Smooth muscle cell (in vitro differentiated cells): ENCODE measurements at regions not wholly inside any gene's neighbourhood (a gene's known extent, or its start where the extent isn't known, plus 50 kb on each side); places are given as distances from the start of the nearest gene placed in this dataset.

Source experiments
- DNase-seq: peaks from one replicate; lab custom pipeline; 2025; ENCODE audit not compliant: unreplicated experiment; lab: John Stamatoyannopoulos, UW
- H2AFZ ChIP-seq: fragments of 200-600 bp; sonication (generic); 2 replicates; pipeline ENCODE4 v1.6.0; 2016; ENCODE audit warnings: antibody characterized with exemption, low read depth, mild to moderate bottlenecking
- H3F3A ChIP-seq: fragments of 200-600 bp; sonication (generic); 2 replicates; pipeline ENCODE4 v1.6.0; 2017; ENCODE audit warnings: antibody characterized with exemption, low read depth
- H3K27ac ChIP-seq: fragments of 200-600 bp; sonication (generic); 2 replicates; pipeline ENCODE4 v1.5.1; 2016; ENCODE audit warnings: low read depth, mild to moderate bottlenecking
- H3K27me3 ChIP-seq: fragments of 200-600 bp; sonication (generic); 2 replicates; pipeline ENCODE4 v1.6.1; 2016; ENCODE audit warnings: low read depth, mild to moderate bottlenecking
- H3K36me3 ChIP-seq: fragments of 200-600 bp; sonication (generic); 2 replicates; pipeline ENCODE4 v1.5.1; 2016; ENCODE audit warnings: low read depth
- H3K4me1 ChIP-seq: fragments of 200-600 bp; sonication (generic); 2 replicates; pipeline ENCODE4 v1.5.1; 2016; ENCODE audit warnings: low read depth
- H3K4me2 ChIP-seq: fragments of 200-600 bp; sonication (generic); 2 replicates; pipeline ENCODE4 v1.6.0; 2016; ENCODE audit warnings: mild to moderate bottlenecking
- H3K4me3 ChIP-seq: fragments of 200-600 bp; sonication (generic); 2 replicates; pipeline ENCODE4 v1.5.1; 2016; ENCODE audit warnings: mild to moderate bottlenecking
- H3K79me2 ChIP-seq: fragments of 200-600 bp; sonication (generic); 2 replicates; pipeline ENCODE4 v1.6.0; 2016; ENCODE audit warnings: low read depth, mild to moderate bottlenecking
- H3K9ac ChIP-seq: fragments of 200-600 bp; sonication (generic); 2 replicates; pipeline ENCODE4 v1.6.0; 2016; ENCODE audit warnings: low read depth
- H3K9me3 ChIP-seq: fragments of 200-600 bp; sonication (generic); replicated peaks from 2 replicates; pipeline ENCODE4 v1.5.1; 2016; ENCODE audit warnings: low read depth
- H4K20me1 ChIP-seq: fragments of 200-600 bp; sonication (generic); 2 replicates; pipeline ENCODE4 v1.6.0; 2016; ENCODE audit warnings: low read depth
- WGBS: methylation state at CpG from one replicate; pipeline ENCODE4 v1.1.7; 2016; ENCODE audit warnings: low lambda C conversion rate; 5-methylcytosine and 5-hydroxymethylcytosine counted together
- TF ChIP-seq, protein P1 (sequence below): fragments of 200-600 bp; sonication (generic); IDR thresholded peaks from 2 replicates; pipeline ENCODE4 v1.5.1; 2017; ENCODE audit warnings: borderline replicate concordance, mild to moderate bottlenecking, antibody characterized with exemption; ENCODE audit not compliant: insufficient read depth, poor library complexity, severe bottlenecking

- WGBS = 51% methylated on average over 6 of the region's 6 CpGs
- Histone ChIP-seq H3F3A (no peaks in the 10 kb centered on the region), H3K79me2 (no peaks in the 10 kb centered on the region), H3K4me3 (no peak overlapping the region), H3K36me3 (no peaks in the 10 kb centered on the region), H2AFZ (no peak overlapping the region), H3K9me3 (no peaks in the 10 kb centered on the region), H4K20me1 (no peaks in the 10 kb centered on the region), H3K27ac (no peak overlapping the region), H3K9ac (no peak overlapping the region), H3K4me2 (no peak overlapping the region), H3K27me3 (no peaks in the 10 kb centered on the region), H3K4me1 (no peaks in the 10 kb centered on the region)
- TF ChIP-seq, protein P1, sequence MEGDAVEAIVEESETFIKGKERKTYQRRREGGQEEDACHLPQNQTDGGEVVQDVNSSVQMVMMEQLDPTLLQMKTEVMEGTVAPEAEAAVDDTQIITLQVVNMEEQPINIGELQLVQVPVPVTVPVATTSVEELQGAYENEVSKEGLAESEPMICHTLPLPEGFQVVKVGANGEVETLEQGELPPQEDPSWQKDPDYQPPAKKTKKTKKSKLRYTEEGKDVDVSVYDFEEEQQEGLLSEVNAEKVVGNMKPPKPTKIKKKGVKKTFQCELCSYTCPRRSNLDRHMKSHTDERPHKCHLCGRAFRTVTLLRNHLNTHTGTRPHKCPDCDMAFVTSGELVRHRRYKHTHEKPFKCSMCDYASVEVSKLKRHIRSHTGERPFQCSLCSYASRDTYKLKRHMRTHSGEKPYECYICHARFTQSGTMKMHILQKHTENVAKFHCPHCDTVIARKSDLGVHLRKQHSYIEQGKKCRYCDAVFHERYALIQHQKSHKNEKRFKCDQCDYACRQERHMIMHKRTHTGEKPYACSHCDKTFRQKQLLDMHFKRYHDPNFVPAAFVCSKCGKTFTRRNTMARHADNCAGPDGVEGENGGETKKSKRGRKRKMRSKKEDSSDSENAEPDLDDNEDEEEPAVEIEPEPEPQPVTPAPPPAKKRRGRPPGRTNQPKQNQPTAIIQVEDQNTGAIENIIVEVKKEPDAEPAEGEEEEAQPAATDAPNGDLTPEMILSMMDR = no peak
- no peak for DNase-seq
These were observed 431.2 kb downstream of the GPM6A start for GRCh38 chr4:175380841-175381240.

GRCh38 chr4:175385797-175386196, 426.3 kb downstream of the GPM6A start:
- Histone ChIP-seq H3K27ac (no peak overlapping the region), H3K4me1 (no peaks in the 10 kb centered on the region), H3F3A (no peaks in the 10 kb centered on the region), H3K4me3 (no peak overlapping the region), H3K79me2 (no peaks in the 10 kb centered on the region), H3K27me3 (no peaks in the 10 kb centered on the region), H4K20me1 (no peaks in the 10 kb centered on the region), H3K9me3 (no peaks in the 10 kb centered on the region), H3K36me3 (no peaks in the 10 kb centered on the region), H3K4me2 (no peak overlapping the region), H3K9ac (no peak overlapping the region), H2AFZ (no peak overlapping the region)
- TF ChIP-seq, protein P1 = no peak
- WGBS = 61% methylated on average over 1 of the region's 1 CpG
- DNase-seq = no peak

DNA sequence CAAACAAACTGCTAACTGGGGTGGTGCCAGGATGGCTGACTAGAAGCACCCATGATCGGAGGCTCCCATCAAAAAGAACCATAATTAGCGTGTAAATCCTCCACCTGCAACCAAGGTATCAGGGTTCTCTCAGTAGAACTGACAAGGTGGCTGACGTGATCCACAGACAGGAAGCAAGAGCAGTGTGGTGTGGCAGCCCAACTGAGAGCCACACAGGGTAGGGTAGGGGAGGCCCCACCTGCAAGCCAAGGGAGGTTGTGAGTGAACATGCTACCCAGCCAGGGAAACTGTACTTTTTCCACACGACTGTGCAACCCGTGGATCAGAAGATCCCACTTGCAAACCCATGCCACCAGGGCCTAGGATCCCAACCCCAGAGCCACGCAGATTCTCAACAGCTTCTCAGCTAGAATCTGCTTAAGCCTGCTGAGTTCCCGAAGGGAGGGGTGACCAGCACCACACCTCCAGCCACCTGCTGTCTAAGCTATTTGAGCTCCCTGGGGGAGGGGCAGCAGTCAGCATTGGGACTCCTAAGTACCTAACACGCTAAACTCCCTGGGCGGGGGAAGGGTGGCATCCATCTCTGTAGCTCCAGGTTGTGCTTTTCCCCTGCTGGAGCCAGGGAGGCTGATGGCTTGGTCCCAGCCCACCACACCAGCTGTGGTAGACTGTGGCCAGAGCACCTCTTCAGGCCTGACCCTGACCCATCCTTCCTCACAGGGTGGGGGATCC, 425.1 kb downstream of the GPM6A start:
- WGBS = 90% methylated on average over 9 of the region's 9 CpGs
- Histone ChIP-seq H3K9ac (no peak overlapping the region), H4K20me1 (no peaks in the 10 kb centered on the region), H3K27me3 (no peaks in the 10 kb centered on the region), H3K4me1 (no peaks in the 10 kb centered on the region), H3K27ac (no peak overlapping the region), H2AFZ (no peak overlapping the region), H3K4me2 (no peak overlapping the region), H3K79me2 (no peaks in the 10 kb centered on the region), H3K4me3 (no peak overlapping the region), H3K9me3 (no peaks in the 10 kb centered on the region), H3F3A (no peaks in the 10 kb centered on the region), H3K36me3 (no peaks in the 10 kb centered on the region)
- DNase-seq = no peak
- TF ChIP-seq, protein P1 = no peak

GRCh38 chr4:175394208-175394607, 417.9 kb downstream of the GPM6A start:
- no peaks in the 10 kb centered on the region for H3K27me3 ChIP-seq
- no peaks in the 10 kb centered on the region for H3K36me3 ChIP-seq
- no peaks in the 10 kb centered on the region for H4K20me1 ChIP-seq
- no peak overlapping the region for H3K4me2 ChIP-seq
- H3F3A ChIP-seq = no peaks in the 10 kb centered on the region
- TF ChIP-seq, protein P1 = no peak
- DNase-seq = no peak
- no peak overlapping the region for H3K27ac ChIP-seq
- H3K4me1 ChIP-seq = no peaks in the 10 kb centered on the region
- H2AFZ ChIP-seq = no peak overlapping the region
- no peaks in the 10 kb centered on the region for H3K79me2 ChIP-seq
- no peaks in the 10 kb centered on the region for H3K9me3 ChIP-seq
- H3K9ac ChIP-seq = no peak overlapping the region
- H3K4me3 ChIP-seq = no peak overlapping the region
